GM21723 (cell line): ENCODE measurements at regions not wholly inside any gene's neighbourhood (a gene's known extent, or its start where the extent isn't known, plus 50 kb on each side); places are given as distances from the start of the nearest gene placed in this dataset.

Experiments used
- ATAC-seq: cut with Tn5 transposase; IDR thresholded peaks from one replicate; pipeline ENCODE4 v1.9.1; 2021; ENCODE audit warnings: mild to moderate bottlenecking, moderate library complexity; ENCODE audit not compliant: unreplicated experiment

DNA sequence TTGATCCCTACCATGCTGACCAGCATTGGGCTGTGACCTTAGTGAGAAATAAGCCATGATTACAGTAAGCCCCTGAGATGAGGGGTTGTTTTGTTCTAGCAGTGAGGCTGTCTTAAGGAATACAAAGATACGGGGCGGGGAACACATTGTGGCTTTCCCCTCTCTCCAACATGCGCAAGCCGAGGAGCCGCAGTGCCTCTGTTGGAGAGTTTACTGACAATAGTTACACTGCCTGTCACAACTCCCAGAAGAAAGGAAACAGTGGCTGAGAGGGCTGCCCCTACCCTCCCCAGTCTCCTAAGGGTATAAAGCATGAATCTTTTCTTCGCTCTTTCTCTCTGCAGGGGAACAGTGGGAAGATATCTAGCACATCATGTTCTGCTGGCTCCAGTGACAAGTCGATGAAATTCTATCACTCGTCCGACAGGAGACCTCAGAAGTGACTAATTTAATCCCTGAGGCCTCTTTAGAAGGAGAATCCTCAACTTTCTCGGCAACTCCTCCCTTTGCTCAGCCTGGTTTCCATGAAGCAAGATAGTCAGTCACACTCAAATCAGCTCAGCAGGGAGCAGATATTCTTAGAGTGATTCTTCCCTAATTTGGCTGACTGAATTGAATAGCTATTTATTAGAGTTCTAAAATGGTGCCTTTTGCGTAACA, 409.0 kb upstream of the PROK2 start:
- ATAC-seq = no peak

DNA sequence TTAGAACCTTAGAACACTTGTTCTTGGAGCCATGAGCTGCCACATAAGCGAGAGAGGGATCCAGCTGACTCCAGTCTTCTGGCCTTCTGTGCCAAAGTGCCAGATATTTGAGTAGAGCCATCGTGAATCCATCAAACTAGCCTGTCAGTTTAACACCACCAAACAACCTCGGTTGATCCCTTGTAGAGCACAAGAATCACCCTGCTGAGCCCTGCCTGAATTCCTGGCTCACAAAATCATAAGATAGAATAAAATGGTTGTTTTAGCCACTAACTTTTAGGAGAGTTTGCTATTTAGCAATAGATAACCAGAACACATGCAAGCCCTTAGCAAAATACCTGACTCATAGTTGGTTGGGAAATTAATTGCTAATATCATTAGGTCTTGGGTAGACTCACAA, 407.6 kb upstream of the PROK2 start:
- ATAC-seq = no peak

DNA sequence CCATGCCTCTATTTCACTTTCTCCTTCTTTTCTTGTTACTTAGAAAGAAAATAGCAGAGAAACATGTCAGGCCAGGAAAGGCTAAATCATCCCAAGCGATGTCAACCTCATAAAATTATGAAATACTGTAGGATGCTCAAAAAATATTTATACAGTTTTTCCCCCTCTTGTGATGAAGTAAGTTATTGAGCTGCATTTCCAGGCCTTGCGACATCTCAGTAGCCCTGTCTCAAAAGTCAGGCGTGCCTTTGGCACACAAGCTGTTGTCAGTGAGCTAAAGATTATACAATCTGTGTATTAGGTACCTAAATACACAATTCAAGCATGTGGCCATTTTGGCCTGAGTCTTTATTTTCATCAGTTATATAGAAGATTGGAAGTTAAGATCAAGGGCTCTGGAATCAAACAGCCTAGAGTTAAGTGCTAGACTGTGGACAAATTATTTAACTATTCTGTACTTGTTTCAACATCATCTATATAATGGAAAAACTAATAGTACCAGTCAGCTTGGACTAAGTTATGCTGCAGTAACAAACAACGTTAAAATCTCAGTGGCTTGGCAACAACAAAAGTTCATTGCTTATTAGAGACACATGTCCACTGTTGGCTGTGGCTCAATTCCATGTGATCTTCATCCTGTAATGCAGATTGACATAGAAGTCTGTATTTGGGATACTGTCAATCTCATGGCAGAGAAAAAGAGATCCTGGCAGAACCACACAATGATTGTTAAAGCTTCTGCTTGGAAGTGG, 406.4 kb upstream of the PROK2 start:
- no peak for ATAC-seq

DNA sequence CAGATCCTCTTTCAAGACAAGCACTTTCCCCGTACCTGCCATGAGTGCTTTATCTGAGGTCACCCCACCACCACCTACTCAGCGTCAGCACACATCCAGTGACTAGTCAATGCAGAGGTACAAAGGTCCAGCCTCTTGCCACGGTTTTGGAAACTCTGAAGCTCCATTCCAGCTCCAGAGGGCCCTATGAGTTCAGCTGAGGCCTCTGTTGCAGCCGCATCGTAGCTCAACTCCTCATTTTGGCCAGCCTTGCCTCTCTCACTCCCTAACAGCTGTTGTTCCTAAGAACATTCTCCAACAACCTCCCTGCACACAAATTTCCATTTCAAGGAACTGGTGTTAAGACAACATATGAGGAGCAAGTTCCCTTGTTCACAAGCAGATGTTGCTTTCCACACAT, 405.1 kb upstream of the PROK2 start:
- ATAC-seq = no peak

DNA sequence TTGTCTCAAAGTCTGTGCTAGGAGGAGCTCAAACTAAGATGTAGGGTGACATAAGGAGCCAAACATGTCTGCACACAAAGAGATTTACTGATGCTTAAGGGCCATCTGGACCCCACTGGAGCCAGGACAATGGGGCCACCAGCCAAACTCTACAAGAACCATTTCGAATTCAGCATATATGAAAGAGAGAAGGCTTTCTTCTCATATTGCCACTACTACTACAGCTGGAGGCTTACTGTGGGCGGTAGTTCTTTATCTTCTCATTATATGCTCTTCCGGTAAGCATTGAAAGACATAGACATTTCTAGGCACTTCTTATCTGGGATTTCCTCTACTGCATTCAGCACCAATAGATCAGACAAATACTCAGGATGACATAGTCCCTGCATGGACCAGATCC, 404.4 kb upstream of the PROK2 start:
- no peak for ATAC-seq

DNA sequence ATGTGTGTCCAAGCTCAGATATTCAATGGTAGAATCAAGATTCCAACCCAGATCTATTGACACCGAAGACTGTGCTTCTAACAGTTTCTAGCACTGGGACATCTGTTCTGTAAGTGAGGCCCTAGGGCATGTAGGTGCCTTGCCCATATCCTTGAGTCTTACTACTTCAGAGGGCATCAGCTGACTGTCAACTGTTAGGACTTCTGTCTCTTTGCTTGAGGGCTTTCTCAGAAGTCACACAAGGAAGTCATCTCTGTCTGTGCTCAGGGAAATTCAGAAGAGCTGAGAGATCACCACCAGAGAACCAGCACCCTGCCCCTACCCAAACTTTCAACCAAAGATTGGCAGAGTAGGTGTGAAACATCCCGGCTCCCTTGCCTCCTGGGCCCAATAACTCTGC, 403.6 kb upstream of the PROK2 start:
- no peak for ATAC-seq

DNA sequence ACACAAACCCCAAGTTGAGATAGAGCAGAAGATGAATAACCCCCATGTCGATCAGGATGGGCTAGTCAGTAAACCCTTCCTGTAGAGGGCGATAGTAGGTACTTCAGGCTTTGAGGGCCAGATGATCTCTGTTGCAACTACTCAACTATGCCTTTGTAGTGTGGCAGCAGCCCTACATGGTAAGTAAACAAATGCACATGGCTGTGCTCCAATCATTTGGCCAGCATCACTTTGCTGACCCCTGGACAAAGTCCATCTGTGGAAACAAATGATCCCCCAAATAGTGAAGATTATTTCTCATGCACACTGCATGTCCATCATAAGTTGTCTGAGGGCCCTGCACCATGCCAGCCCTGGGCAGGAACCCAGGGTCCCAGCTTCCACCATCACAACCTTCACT, 402.2 kb upstream of the PROK2 start:
- no peak for ATAC-seq

DNA sequence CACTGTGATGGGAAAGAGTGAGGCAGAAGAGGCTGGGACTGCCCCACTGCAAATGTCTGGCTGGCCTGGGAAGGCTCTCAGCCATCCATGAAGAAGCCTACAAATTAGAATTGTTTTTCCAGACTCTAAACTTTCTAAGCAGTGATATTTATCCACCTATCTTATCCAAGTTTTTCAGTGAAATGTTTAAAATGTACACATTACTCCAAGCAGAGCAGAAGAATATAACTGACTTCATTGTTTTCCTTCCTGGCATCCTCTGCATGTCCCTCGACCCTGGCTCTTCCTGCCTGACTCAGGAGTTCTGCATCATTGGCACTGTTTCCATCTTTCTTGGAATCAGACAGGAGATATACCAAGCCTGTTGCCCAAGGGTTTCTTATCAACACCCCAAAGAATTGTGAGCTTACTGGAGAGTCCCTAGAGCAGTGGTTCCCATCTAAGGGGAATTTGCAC, 401.5 kb upstream of the PROK2 start:
- no peak for ATAC-seq

DNA sequence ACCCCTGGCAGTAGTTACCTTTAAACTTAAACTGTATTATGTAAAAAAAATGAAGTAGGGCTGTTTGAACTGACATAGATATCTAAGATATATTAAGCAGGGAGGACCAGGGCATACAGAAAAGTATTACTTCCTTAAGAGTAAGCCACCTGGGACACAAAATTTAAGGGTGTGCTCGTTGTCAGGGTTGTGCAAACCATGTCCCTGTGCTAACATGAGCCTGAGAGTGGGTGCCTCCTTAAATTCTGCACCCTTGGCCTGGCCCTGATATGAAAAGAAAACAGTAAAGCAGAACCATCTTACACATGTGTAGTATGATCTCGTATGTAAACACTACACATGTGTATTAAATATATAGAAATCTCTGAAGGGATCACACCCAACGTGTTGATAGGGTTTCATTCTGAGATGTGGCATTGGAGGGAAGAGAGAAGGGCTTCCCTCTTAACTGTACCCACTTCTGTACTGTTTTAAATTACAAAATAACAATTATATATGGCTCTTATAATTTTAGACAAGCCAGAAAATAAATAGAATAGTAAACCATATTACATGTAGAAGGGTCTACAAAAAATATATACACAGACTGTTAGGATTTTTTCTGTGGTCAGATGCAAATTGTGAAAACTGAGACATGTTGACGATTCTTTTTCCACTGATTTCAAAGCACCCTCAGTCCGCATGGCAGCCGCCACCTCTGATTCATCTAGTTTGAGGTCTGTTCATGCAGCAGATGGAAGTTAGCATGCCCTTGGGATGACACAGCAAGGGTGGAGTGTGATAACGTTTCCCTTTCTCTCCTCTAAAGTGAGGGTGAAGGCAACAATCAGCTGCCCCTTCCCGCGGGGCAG, 400.8 kb upstream of the PROK2 start:
- ATAC-seq = peak; percentile 52

DNA sequence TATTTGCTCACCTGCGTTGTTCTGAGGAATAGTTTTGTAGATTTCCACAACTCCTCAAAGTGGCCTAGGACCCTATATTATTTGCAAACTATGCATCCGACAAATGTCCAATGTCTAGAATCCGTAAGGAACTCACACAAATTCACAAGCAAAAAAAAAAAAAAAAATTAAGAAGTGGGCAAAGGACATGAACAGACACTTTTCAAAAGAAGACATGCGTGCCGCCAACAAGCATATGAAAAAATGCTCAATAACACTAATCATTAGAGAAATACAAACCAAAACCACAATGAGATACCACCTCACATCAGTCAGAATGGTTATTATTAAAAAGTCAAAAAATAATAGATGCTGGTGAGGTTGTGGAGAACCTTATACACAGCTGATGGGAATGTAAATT, 398.5 kb upstream of the PROK2 start:
- no peak for ATAC-seq

DNA sequence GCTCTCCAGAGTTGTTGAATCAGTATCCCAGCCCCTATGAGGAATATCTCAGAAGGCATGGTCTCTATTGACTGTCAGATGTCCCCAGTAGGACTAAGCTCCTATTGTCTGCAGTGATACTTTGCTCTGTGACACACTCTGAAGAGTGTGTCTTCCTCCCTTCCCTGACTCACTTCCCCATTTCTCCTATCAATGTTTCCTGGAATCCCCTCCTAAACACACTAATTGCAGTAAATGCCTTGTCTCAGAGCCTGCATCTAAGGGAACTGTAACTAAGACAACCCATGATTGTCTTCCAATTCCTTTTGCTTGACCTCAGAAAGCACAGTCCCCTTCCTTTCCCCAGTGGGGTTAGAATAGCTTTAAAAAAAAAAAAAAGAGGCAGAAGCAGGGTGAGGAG, 397.3 kb upstream of the PROK2 start:
- no peak for ATAC-seq

DNA sequence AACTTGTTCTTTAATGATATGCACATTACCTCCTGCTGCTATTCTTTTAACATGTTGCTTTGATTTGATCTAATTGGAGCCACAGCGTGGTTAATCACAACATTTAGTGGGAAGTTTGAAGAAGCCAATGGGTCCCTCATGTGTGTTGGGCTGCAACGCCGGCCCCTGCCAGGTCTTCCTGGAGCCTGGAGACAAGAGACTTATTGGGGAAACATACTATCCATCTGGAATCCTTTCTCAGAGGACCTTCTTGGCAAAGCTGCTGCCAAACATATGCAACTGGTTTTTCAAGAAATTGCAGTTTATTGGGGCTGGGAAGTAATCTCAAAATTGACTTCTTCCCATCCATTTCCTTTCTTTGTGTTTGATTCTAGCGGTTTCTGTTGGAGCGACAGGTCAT, 396.3 kb upstream of the PROK2 start:
- no peak for ATAC-seq

DNA sequence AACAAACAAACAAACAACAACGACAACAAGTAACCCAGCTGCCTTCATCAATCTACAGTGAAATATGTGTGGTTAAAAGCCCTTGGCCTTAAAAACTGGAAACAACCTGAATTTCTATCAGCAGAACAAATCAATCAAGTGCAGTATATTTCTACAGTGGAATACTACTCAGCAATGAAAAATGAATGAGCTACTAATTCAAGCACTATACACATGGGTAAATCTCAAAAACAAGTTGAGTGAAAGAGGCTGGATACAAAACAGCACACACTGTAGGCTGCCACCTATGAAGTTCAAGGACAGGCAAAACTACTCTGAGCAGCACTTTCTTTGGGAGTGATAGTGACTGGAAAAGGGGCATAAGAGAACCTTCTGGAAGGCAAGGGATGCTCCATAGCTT, 395.5 kb upstream of the PROK2 start:
- no peak for ATAC-seq

DNA sequence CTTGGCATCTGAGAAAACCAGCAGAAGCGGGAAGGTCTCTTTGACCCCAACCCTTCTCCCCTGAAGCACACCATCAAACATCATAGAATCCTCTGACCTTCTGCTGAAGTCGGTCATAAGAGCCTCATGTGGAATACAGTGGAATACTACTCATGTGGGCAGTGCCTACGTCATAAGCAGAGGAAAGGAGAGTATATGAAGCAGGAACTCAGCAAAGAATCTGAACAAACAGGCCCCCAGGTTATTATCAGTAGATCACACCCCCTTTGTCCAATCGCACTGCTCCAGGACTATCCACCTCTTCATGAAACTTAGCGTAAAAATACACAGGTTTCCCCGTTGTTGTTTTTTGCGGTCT, 394.1 kb upstream of the PROK2 start:
- no peak for ATAC-seq

DNA sequence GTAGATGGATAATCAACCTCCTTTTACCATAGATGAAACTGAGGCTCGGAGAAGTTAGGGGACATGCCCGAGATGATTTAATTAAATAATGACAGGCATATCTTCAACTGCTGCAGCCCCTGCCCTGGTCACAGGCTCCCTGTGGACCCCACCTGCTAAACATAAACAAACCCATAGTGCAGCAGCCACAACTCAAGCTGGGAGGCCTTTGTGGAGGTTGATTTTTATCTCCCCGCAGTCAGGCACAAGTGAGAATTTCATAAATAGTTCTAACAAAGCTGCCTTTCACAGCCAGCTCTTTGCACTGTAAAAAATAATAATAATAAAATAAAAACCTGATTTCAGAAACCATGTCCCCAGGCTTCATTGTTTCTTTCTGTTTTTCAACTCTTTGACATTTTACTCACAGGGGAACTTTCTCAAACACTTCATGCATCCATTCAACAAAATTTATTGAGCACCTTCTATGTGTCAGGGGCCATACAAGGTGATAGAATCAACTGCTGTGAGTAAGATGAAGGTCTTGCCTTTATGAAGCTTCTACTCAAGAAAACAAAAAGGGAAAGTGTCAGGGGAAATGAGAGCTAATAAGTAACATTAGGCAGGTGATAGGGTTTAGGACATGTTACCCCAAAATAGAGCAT, 393.6 kb upstream of the PROK2 start:
- no peak for ATAC-seq

DNA sequence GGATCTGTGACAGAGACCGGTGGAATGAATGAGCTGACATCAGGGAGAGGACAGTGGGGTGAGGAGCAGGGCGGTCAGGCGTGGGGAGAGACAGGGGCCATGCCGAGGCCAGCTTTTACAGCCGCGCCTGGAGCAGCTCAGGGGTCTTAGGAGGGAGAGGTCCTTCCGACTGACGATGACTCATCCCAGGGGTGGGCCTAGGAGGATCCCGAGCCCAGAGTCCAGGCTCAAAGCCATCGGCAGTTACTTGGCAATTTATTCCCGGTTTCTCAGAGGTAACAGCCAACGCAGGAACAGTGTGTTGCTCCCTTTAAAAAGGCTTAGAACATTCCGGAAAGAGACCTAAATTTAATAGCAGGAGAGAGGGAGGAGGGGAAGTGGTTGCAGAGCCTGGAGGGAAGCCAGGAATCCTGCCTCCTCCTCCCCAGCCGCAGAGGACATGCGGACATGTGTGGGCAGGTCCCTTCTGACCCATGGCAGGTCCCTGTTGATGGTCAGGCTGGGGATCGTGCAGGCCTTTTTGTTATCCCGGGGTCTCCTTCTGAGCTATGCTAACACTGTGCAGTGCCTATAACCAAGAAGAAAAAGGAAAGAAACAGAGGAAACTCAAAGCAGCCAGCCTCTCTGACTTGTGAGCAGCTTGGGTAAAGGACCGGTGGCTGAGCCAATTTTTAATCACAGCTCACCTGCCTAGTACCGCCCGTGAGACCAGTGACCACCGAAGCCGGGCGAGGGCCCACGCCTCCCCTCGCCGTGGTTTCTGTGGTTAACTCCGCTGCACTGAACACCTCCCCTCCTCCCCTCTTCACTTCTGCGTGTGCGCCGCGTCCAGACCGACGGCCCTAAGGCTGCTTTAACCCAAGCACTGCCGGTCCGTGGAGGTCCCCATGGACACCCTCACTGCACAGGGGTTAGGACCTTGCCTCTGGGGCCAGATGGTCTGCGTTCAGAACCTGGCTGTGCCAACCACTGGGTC, 392.4 kb upstream of the PROK2 start:
- peak; percentile 39 for ATAC-seq

DNA sequence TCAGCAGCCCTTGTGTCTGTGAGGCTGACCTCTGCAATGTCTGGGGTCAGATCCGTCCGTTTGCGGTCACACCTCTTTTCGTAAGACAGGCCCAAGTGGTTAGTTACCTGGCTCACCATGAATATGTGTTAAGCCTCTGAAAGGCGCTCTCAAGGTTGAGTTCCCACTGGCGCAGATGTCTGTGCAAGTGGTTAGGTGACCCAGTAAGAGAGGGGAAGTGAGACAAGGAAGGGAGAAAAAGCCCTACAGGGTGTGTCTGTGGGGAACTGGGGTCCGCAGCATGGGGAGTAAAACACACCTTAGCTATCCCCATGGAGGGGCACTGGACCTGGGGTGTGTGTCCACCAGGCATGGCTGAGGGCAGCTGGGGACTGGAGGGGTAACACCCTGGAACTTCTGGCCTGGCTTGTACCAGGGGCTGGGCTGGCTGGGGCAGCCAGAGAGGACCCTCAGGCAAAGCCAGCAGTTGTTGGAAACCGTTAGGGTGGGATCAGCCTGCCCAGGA, 391.6 kb upstream of the PROK2 start:
- peak; percentile 93 for ATAC-seq

DNA sequence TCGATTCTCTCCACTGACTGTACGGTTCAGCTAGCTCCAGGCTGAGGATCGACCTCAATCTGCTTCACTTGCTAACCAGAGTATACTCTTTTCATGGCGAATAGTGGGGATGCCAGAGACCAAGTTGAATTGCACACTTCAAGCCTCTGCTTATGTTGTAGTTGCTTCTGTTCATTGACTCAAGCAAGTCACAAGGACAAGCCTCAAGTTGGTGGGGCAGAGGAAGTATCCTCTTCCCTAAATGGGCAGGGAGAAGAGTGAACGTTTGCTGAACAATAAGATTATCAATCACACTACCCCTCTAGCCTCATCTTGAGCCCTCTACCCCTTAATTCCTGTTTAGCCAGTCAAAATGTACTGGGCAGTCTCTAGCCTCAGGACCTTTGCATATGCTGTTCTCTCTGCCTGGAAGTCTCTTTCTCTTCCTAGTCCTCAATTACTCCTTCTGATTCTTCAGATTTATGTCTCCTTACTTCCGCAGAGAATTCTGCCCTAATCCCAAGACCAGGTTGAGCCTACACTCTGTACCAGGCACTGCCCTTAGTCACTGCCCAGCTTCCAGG, 390.4 kb upstream of the PROK2 start:
- ATAC-seq = no peak

DNA sequence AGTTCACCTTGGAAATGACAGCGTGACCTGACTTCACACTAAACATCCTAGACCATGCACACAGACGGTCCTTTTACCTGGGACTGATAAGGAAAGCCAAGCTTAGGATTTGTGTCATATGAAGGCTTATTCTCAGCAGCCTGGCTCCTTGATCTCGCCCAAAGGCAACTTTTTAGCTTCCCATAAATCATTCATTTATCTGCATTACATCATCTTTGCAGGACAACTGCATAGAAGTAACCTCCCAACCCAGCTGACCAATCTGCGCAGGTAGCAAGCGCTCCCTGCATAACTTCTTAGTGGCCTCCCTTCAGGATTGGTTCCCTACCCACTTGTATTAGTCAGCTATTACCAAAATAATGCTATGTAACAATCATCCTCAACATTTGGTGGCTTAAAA, 389.9 kb upstream of the PROK2 start:
- no peak for ATAC-seq

DNA sequence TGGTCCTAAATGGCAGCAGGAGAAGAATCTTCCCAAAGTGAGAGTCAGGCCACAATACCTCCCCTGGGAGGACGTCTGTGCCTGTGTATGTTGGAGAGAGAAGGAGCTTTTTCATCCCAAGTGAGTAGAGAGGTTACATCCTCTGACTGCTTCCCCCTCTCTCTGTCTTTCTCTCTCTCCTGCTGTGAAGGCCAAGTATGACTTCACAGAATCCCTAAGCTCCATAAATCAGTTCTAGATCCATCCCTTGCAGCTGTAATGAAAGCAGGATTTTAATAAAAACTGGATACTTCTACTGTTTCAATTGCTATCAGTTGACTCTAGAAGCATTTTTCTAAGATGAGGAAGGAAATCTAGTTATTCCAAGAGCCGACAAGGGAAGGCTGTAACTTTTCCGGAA, 389.1 kb upstream of the PROK2 start:
- ATAC-seq = no peak
